H1 (cell line): ENCODE measurements at regions not wholly inside any gene's neighbourhood (a gene's known extent, or its start where the extent isn't known, plus 50 kb on each side); places are given as distances from the start of the nearest gene placed in this dataset.

ENCODE experiments used
- E2F6 ChIP-seq: IDR thresholded peaks from 2 replicates; pipeline ENCODE4 v1.6.1; 2012; ENCODE audit warnings: inconsistent platforms
- PHF8 ChIP-seq: fragments of 200-600 bp; sonication (generic); conservative IDR thresholded peaks from 2 replicates; pipeline ENCODE4 v1.7.1; 2012; ENCODE audit warnings: low read depth, mild to moderate bottlenecking, inconsistent platforms, low read length, moderate library complexity
- RNF2 ChIP-seq: fragments of 200-900, 300-1000 bp; sonication (generic); IDR thresholded peaks from 2 replicates; pipeline ENCODE4 v1.7.1; 2016; ENCODE audit warnings: borderline replicate concordance, low read depth, mild to moderate bottlenecking, antibody characterized with exemption, low read length; ENCODE audit not compliant: poor library complexity, severe bottlenecking; ENCODE audit errors: missing control alignments
- SP4 ChIP-seq: IDR thresholded peaks from 2 replicates; pipeline ENCODE4 v1.6.1; 2012; ENCODE audit warnings: low read length, inconsistent platforms
- TF ChIP-seq, protein P1 (sequence below): IDR thresholded peaks from 2 replicates; pipeline ENCODE4 v1.6.1; 2012; ENCODE audit warnings: low read length, inconsistent platforms

GRCh38 chr5:142474431-142475094, 149.7 kb upstream of the SPRY4 start (continued):
- TF ChIP-seq, protein P1, sequence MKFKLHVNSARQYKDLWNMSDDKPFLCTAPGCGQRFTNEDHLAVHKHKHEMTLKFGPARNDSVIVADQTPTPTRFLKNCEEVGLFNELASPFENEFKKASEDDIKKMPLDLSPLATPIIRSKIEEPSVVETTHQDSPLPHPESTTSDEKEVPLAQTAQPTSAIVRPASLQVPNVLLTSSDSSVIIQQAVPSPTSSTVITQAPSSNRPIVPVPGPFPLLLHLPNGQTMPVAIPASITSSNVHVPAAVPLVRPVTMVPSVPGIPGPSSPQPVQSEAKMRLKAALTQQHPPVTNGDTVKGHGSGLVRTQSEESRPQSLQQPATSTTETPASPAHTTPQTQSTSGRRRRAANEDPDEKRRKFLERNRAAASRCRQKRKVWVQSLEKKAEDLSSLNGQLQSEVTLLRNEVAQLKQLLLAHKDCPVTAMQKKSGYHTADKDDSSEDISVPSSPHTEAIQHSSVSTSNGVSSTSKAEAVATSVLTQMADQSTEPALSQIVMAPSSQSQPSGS = no peak
- TF ChIP-seq SP4 (no peak), RNF2 (no peak), PHF8 (no peak), E2F6 (no peak)
